ENCODE measurements at regions not wholly inside any gene's neighbourhood (a gene's known extent, or its start where the extent isn't known, plus 50 kb on each side); places are given as distances from the start of the nearest gene placed in this dataset.
"Not testable (repeated sequence)": the region's sequence is repeated elsewhere in the genome, so short reads cannot be mapped to it uniquely, and the experiment has no call there.

GRCh38 chr4:162866565-162866964, 300.1 kb downstream of the NAF1 start:
- no peak overlapping the region for H3K9ac ChIP-seq
- no peaks in the 10 kb centered on the region for H3K4me1 ChIP-seq
- H3K36me3 ChIP-seq (ENCODE audit: control insufficient read depth, insufficient read depth, low read length): no peaks in the 10 kb centered on the region
- TF ChIP-seq CTCF (IDR thresholded peaks at IDR 0.05): no peak
- H3K9me3 ChIP-seq (ENCODE audit: control insufficient read depth, low read length): no peaks in the 10 kb centered on the region
- no peaks in the 10 kb centered on the region for H3K27me3 ChIP-seq (ENCODE audit: control insufficient read depth, insufficient read depth, low read length)
- no peak overlapping the region for H3K27ac ChIP-seq
- no peak overlapping the region for H3K4me2 ChIP-seq (ENCODE audit: low read length)
- H3K79me2 ChIP-seq: no peaks in the 10 kb centered on the region
- no peak overlapping the region for H2AFZ ChIP-seq
- no peak overlapping the region for H3K4me3 ChIP-seq (ENCODE audit: low read depth, low read length)

GRCh38 chr4:162865102-162865501, 301.6 kb downstream of the NAF1 start:
- H3K27me3 ChIP-seq (ENCODE audit: control insufficient read depth, insufficient read depth, low read length): no peaks in the 10 kb centered on the region
- no peaks in the 10 kb centered on the region for H3K36me3 ChIP-seq (ENCODE audit: control insufficient read depth, insufficient read depth, low read length)
- TF ChIP-seq CTCF (IDR thresholded peaks at IDR 0.05): no peak
- no peak overlapping the region for H3K4me2 ChIP-seq (ENCODE audit: low read length)
- H3K9ac ChIP-seq: no peak overlapping the region
- no peak overlapping the region for H2AFZ ChIP-seq
- no peak overlapping the region for H3K27ac ChIP-seq
- H3K4me1 ChIP-seq: no peaks in the 10 kb centered on the region
- H3K79me2 ChIP-seq: no peaks in the 10 kb centered on the region
- H3K4me3 ChIP-seq (ENCODE audit: low read depth, low read length): no peak overlapping the region
- H3K9me3 ChIP-seq (ENCODE audit: control insufficient read depth, low read length): no peaks in the 10 kb centered on the region

- H3K27me3 ChIP-seq (ENCODE audit: control insufficient read depth, insufficient read depth, low read length): no peaks in the 10 kb centered on the region
- no peaks in the 10 kb centered on the region for H3K79me2 ChIP-seq
- no peak overlapping the region for H3K9ac ChIP-seq
- H3K36me3 ChIP-seq (ENCODE audit: control insufficient read depth, insufficient read depth, low read length): no peaks in the 10 kb centered on the region
- no peak overlapping the region for H3K27ac ChIP-seq
- TF ChIP-seq CTCF (IDR thresholded peaks at IDR 0.05): no peak
- no peaks in the 10 kb centered on the region for H3K4me1 ChIP-seq
- H3K4me2 ChIP-seq (ENCODE audit: low read length): no peak overlapping the region
- no peak overlapping the region for H2AFZ ChIP-seq
- no peak overlapping the region for H3K4me3 ChIP-seq (ENCODE audit: low read depth, low read length)
- no peaks in the 10 kb centered on the region for H3K9me3 ChIP-seq (ENCODE audit: control insufficient read depth, low read length)
These were observed 312.9 kb downstream of the NAF1 start for GRCh38 chr4:162853788-162854187.

- Histone ChIP-seq H3K9ac (no peak overlapping the region), H3K9me3 (ENCODE audit: control insufficient read depth, low read length) (no peaks in the 10 kb centered on the region), H3K27me3 (ENCODE audit: control insufficient read depth, insufficient read depth, low read length) (no peaks in the 10 kb centered on the region), H3K27ac (no peak overlapping the region), H3K36me3 (ENCODE audit: control insufficient read depth, insufficient read depth, low read length) (no peaks in the 10 kb centered on the region), H3K4me3 (ENCODE audit: low read depth, low read length) (no peak overlapping the region), H3K4me1 (no peaks in the 10 kb centered on the region), H2AFZ (no peak overlapping the region), H3K4me2 (ENCODE audit: low read length) (no peak overlapping the region), H3K79me2 (no peaks in the 10 kb centered on the region)
- no peak for TF ChIP-seq CTCF (IDR thresholded peaks at IDR 0.05)
These were observed 314.0 kb downstream of the NAF1 start for GRCh38 chr4:162852642-162853041.

GRCh38 chr4:162851241-162851758, 315.4 kb downstream of the NAF1 start:
- not testable (repeated sequence) for H2AFZ ChIP-seq; H3K36me3 ChIP-seq (ENCODE audit: control insufficient read depth, insufficient read depth, low read length); H3K27me3 ChIP-seq (ENCODE audit: control insufficient read depth, insufficient read depth, low read length); H3K9me3 ChIP-seq (ENCODE audit: control insufficient read depth, low read length); H3K4me3 ChIP-seq (ENCODE audit: low read depth, low read length); H3K79me2 ChIP-seq; H3K4me1 ChIP-seq; H3K4me2 ChIP-seq (ENCODE audit: low read length); H3K27ac ChIP-seq; H3K9ac ChIP-seq

Measured in parathyroid adenoma (tissue), 2 donors.